SKM-1 (cell line): ENCODE measurements at regions not wholly inside any gene's neighbourhood (a gene's known extent, or its start where the extent isn't known, plus 50 kb on each side); places are given as distances from the start of the nearest gene placed in this dataset.
A peak's percentile ranks its signal among the peaks of the same experiment; 100 is the strongest.
"Not testable (repeated sequence)": the region's sequence is repeated elsewhere in the genome, so short reads cannot be mapped to it uniquely, and the experiment has no call there.

Experiments used
- DNase-seq: peaks from one replicate; lab custom pipeline; 2025; ENCODE audit not compliant: unreplicated experiment; lab: John Stamatoyannopoulos, UW

DNA sequence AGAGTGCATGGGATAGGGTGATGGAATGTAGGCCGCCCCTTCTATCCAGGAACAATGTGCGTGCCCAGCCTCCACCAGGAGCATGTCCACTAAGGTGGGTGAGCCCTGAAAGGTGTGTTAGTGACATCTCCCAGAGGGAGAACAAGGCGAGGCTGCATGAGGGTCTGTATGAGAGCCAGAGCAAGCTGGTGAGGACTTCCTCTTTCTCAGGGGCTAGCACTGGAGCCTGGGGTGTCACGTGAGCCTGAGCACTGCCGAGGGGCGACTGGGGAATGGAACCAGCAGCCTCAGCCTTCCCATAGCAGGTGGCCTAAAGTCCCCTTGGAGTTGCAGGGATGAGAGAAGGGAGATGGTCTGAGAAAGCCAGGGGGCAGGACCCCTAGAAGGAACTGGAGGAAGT lies 156.3 kb upstream of the COBL start:
- DNase-seq: no peak

DNA sequence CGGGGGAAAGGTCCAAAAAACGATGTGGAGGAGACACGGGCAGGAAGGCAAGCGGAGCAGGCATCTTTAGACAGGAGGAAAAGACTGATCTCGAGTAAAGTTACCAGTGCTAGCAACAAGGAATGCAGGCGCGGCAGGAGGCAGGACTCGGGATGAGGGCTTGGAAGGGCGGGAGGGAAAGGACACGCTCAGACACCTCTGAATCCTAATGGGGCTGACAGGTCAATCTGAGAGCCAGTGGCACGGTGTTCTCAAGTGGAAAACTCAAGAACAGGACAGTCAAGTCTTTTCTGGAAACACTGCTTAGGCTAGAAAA lies 155.3 kb upstream of the COBL start:
- no peak for DNase-seq

DNA sequence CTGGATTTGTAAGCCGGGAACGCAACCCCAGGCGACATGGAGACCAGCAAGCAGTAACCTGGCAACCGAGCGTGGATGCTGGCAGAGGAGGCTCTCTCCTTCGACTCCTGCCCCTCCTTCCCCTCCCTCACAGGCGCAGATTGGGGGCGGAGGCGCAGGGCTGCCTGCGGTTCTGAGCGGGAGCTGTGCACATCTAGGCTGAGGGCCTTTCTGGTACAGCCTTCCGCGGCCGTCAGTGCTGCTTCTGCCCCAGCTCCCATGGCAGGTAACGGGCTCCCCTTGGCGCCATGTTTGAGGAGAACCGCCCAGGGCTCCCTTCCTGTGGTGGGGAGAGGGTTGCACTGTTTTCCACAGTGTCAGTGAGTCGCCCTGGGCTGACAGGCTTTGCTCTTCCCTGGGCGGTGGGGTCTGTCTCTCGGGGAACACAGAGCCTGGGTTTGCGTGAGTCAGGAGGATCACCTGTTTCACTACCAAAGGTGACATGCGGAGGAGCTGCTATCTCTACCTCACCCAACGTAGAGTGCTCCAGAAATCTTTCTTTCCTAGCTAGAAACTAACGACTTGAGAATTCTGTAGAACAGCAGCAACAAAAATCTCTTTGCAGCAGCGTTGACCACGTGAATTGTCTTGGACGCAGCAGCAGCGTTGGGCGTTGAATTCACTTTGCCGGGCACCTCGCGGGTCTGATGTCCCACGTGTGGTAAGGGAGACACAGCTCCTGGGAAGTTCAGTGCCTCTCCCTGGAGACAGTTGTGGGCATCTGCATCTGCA lies 154.8 kb upstream of the COBL start:
- DNase-seq: no peak

DNA sequence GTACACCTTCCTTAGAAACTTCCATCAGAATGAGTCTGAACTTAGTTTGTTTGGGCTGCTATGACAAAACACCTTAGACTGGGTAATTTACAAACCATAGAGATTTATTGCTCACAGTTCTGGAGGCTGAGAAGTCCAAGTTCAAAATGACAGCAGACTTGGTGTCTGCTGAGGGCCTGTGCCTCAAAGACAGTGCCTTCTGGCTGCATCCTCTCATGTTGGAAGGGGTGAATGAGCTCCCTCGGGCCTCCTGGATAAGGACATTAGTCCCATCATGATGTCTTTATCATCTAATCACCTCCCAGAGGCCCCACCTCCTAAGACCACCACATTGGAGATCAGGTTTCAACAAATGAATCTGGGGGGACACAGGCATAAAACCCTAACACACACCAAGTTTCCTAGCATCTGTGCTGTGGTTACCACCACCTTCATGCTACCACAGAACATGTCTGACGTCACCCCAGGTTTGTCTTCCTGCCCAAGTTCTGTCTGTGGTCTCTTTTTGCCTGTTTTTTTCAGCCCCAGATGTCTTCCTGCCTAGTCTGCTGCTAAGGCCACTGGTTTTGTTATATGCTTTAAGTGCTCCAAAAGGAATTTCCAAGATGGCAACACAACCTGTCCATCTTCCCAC lies 150.9 kb upstream of the COBL start:
- DNase-seq: no peak

DNA sequence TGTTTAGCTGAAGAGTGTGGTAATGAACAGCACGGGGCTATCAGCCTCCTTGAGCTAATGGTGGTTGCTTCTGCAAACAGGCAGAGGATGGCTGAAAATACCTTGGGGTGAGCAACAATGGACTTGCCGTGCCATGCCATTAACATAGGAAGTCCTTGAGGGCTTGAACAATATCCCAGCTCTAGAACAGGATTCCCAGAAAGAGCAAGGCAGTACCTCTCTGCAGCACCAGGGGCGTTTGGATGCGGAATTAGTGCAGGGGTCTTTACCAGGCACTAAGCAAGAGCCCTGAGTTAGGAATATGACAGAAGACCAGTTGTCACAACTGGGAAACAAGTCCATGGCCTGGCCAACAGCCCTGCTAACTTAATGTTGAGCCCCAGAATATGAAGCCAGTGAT lies 143.2 kb upstream of the COBL start:
- no peak for DNase-seq

GRCh38 chr7:51458693-51459092 lies 142.1 kb upstream of the COBL start:
- no peak for DNase-seq

DNA sequence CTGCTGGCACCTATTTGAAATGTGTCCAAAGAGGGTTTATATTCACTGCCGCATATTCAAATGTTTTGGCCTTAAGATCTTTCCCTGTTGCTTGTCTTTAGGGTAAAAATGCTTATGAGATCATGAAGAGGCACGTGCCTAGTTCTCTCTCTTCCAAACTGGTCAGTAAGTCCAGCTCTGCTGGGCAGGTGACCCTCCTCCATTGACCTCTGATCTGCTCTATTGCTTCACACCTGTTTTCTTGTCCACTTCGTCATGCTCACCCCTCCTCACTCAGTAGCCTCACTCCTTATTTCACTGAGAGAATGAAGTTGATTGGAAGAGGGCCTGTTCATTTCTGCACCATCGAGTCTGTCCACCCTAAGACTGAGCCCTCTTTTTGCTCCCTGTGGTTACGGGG lies 140.5 kb upstream of the COBL start:
- DNase-seq: no peak

DNA sequence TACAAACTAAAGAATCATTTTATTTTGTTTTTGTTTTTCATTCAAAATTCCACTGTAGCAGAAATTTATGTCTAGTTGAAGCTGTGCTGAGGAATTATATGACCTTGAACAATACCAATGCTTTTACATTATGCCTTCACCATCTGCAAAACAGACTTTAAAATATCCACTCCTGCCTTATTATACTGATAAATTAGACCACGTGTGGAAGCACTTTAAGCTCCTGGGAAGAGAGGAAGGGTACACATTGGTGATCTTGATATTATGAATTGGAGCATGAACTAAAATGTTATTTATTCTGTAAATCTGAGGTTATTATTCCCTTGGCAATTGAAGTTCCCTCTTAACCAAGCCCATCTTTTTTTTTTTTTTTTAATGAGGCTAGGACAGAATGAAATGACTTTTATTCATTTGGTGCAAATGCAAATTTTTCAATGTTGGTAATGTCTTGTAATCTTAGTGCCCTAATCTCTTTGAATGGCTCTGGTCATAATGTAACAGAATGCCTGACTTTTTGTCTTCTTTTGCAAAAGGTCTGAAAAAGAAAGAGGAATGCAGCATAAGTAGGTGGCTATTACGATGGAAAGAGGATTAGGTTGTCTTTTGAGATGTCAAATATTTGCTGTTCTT lies 139.9 kb upstream of the COBL start:
- no peak for DNase-seq

GRCh38 chr7:51455948-51456347 lies 139.3 kb upstream of the COBL start:
- DNase-seq: no peak

DNA sequence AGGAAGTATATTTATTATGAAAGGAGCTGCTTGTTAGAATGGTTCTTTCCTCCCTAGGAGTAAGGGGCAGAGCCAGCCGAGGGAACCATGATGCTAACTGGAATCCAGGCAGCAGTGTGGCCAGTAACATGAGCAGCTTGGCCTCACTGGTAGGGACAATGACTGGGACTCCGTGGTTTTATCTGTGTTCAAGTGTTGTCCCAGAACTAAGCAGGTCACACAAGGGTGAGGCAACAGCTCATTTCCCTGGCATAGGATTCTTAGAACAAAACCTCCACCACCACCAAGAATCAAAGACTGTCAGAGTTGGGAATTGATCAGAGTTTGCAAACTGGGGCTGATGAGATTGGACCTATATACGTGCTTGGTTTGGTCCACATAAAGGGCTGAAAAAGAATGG lies 138.9 kb upstream of the COBL start:
- DNase-seq: no peak

- DNase-seq: no peak
These were observed 138.5 kb upstream of the COBL start for GRCh38 chr7:51455086-51455485.

DNA sequence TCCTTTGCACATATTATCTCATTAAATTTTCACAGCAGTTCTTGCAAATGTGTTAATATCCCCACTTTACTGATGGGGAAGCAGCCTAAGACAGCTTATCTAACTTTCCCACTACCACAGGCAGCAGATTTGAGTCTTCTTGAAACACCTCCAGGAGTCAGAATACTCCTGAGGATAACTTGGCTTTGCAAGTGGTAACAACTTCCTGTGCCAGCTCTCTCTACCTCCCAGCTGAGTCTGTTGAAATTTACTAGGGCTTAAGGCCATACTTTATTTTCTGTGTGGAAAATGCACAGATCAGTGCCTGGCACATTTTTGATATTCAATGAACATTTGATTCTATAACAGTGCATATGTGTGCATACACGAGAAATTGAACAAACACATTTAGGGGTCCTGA lies 136.1 kb upstream of the COBL start:
- no peak for DNase-seq

- DNase-seq: no peak
These were observed 135.3 kb upstream of the COBL start for GRCh38 chr7:51451751-51452476.

- DNase-seq: no peak
These were observed 133.9 kb upstream of the COBL start for GRCh38 chr7:51450541-51450940.

DNA sequence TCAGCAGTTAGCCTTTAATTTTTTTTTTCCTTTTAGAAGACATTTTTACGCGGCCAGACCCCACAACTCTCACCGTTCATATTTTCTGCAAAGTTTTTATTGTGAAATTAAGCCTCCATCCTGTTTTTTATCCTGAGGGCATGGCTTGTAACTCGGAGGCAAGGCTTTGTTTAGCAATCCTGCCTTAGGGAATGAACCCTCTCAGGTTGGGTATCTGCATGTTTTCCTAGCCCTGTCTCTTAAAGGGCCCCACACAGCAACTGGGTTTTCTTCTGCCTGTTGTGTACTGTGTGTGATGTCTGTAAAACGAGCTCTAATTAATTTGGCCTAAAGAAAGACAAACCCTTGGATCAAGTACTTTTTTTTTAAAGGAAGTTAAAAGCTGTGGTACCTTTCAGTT lies 130.2 kb upstream of the COBL start:
- DNase-seq: no peak

DNA sequence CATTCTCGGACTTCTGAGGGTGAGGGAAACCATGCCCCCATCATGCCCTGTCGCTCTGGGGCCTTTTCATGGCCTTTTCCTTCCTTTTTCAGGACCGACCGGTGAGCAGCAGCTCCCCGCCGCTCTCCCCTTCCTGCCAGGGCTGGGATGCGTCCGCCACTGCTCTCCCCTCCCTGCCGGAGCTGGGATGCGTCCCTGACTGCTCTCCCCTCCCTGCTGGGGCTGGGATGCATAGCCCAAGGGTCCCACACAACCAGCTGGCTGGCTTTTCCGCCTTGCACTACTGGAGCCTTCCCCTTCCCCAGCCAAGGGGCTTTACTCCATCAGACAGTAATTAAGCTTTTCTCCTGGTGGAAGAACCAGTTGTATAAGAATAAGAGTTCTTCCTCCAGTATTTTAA lies 129.7 kb upstream of the COBL start:
- no peak for DNase-seq

- DNase-seq: no peak
These were observed 128.3 kb upstream of the COBL start for GRCh38 chr7:51444936-51445335.

GRCh38 chr7:51430480-51431086 lies 114.0 kb upstream of the COBL start:
- DNase-seq: peak; percentile 29

GRCh38 chr7:51428217-51428887 lies 111.7 kb upstream of the COBL start:
- DNase-seq: no peak

DNA sequence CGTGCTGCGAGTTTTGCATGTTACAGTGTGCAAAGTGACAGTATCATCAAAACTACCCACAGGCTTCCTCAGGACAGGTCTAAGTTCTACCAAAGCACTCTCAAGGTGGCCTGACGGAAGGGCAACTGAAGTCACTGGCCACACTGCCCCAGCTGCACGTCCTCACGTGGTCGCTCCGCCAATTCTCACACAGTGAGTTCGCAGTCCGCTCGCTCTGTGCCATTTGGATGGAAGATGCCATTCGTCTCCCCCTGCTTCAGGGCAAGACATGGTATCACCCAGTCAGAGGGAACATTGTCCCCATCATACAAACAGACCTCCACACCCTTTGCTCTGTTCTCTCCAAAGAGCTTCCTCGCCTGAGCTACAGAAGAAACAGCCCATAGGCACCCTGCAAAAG lies 109.6 kb upstream of the COBL start:
- no peak for DNase-seq

- DNase-seq: not testable (repeated sequence)
These were observed 93.3 kb upstream of the COBL start for GRCh38 chr7:51409934-51410333.
